OCI-LY3 (cell line): ENCODE measurements at regions not wholly inside any gene's neighbourhood (a gene's known extent, or its start where the extent isn't known, plus 50 kb on each side); places are given as distances from the start of the nearest gene placed in this dataset.

ENCODE experiments used
- EZH2phosphoT487 ChIP-seq: fragments of 200-600 bp; shearing (Covaris generic); IDR thresholded peaks from 2 replicates; pipeline ENCODE4 v1.6.1; 2018; ENCODE audit warnings: antibody characterized with exemption, mixed run types, low read depth
- TF ChIP-seq, protein P1 (sequence below): fragments of 200-600, 300-600 bp; sonication (generic); IDR thresholded peaks from 2 replicates; pipeline ENCODE4 v1.5.1; 2014; ENCODE audit warnings: antibody characterized with exemption, low read length, low read depth

DNA sequence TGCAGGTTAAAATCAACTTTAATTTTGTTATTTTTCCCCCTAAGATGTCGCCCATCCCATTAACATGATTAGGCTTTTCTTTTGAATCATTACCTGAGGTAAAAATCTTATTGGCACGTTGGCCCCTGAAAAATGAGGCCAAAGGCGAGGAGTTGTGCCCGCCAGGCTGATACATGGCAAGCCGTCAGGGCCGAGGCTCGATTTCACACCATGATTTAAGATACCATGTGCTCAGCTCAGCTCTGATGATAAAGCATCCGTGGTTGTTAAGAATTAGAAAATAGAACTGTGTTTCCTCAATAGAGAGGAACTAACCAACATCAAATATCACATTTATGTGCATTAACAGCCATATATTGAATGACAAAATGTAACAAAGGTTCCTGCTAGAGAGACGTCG is 972.9 kb upstream of the SOX9 start:
- TF ChIP-seq, protein P1, sequence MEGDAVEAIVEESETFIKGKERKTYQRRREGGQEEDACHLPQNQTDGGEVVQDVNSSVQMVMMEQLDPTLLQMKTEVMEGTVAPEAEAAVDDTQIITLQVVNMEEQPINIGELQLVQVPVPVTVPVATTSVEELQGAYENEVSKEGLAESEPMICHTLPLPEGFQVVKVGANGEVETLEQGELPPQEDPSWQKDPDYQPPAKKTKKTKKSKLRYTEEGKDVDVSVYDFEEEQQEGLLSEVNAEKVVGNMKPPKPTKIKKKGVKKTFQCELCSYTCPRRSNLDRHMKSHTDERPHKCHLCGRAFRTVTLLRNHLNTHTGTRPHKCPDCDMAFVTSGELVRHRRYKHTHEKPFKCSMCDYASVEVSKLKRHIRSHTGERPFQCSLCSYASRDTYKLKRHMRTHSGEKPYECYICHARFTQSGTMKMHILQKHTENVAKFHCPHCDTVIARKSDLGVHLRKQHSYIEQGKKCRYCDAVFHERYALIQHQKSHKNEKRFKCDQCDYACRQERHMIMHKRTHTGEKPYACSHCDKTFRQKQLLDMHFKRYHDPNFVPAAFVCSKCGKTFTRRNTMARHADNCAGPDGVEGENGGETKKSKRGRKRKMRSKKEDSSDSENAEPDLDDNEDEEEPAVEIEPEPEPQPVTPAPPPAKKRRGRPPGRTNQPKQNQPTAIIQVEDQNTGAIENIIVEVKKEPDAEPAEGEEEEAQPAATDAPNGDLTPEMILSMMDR: no peak
- no peak for TF ChIP-seq EZH2phosphoT487
